Astrocyte of the spinal cord (primary cell): ENCODE measurements at regions not wholly inside any gene's neighbourhood (a gene's known extent, or its start where the extent isn't known, plus 50 kb on each side); places are given as distances from the start of the nearest gene placed in this dataset.
"Not testable (repeated sequence)": the region's sequence is repeated elsewhere in the genome, so short reads cannot be mapped to it uniquely, and the experiment has no call there.

ENCODE experiments used
- DNase-seq: peaks from one replicate; pipeline ENCODE4 v3.0.0; 2011; ENCODE audit warnings: low read depth, low spot score
- H3K4me3 ChIP-seq: 2 replicates; pipeline ENCODE4 v1.5.1; 2011; ENCODE audit warnings: low read depth, mild to moderate bottlenecking, low read length, moderate library complexity
- in situ Hi-C: cut with HindIII; loops from 2 replicates; pipeline ENCODE4 v1.10.0; 2017; ENCODE audit warnings: low sequenced_read_pairs
- TF ChIP-seq, protein P1 (sequence below): IDR thresholded peaks from 2 replicates; pipeline ENCODE4 v1.5.1; 2012; ENCODE audit warnings: low read depth, mild to moderate bottlenecking, low read length, inconsistent platforms

DNA sequence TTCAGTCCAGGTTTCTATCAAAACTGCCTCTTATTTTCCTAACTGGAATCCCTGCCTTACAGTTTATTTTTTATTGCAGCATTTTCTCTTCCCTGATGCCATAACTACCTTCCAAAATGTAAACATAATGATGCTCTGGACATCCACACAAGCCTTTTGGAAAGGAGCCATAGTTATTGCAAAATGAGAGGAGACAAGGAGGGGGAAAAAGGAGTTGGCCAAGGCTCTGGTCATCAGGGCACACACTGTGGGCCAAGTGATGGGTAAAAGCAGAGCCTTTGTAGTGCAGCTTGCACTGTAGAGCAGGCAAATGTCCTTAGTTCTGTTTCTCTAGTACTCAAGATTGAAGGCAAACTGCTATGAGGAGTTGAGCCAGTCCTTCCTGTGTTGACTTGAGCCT, 289.3 kb upstream of the MTPN start:
- TF ChIP-seq, protein P1, sequence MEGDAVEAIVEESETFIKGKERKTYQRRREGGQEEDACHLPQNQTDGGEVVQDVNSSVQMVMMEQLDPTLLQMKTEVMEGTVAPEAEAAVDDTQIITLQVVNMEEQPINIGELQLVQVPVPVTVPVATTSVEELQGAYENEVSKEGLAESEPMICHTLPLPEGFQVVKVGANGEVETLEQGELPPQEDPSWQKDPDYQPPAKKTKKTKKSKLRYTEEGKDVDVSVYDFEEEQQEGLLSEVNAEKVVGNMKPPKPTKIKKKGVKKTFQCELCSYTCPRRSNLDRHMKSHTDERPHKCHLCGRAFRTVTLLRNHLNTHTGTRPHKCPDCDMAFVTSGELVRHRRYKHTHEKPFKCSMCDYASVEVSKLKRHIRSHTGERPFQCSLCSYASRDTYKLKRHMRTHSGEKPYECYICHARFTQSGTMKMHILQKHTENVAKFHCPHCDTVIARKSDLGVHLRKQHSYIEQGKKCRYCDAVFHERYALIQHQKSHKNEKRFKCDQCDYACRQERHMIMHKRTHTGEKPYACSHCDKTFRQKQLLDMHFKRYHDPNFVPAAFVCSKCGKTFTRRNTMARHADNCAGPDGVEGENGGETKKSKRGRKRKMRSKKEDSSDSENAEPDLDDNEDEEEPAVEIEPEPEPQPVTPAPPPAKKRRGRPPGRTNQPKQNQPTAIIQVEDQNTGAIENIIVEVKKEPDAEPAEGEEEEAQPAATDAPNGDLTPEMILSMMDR = no peak
- no peak for DNase-seq
- H3K4me3 ChIP-seq = no peak overlapping the region
- in situ Hi-C loops = no loop called here

DNA sequence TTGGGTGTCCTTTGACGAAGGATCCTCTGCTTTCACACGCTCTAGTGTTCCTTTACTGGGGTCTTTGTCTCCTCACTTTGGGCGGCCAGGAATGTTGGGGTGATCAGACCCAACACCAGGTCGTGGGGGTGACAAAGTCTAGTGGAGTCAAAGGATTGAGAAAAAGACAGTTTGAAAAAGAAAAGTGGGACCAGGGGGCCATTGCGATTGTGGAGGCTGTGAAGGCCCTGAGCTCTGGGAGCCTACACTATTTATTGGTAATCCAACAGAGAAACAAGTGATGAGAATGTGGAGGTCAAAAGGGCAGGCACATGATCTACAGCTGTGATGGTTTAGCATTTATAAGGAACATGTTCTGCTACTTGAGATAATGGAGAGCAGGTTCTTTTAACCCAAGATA, 287.1 kb upstream of the MTPN start:
- H3K4me3 ChIP-seq, in situ Hi-C loops, DNase-seq: not testable (repeated sequence)

DNA sequence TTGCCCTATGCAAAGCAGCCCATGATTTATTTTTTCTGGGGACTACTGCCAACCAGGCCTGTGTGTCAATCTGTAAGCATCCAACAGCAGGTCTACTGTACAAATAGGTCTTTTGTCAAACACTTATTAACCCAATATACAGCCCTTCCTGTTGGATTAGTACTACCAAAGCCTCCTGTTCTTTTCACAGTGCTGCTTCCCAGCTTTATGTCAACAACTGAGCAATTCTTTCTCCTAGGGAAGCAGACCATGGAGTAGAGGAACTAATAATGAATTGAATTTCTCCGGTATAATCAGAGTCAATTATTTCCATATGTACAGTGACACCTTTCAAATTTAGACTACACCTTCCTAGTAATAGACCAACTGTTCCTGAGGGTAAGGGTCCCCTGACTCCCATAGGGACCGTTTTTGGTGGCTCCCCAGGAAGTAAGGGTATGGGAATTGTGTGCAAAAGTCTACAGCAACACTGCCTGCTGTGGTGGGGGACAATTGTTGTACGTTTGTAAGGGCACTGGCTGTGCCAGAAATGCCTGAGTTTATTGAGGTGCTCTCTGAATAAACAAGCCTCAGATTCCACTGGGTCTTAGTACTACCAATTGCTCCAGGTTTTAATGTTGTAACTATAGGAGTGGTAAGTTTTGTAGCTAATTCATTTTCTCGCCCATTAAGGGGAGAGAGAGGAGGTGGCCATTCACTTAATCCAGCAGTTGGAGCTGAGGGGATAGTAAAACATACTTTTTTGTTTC, 286.1 kb upstream of the MTPN start:
- in situ Hi-C loops, DNase-seq, H3K4me3 ChIP-seq: not testable (repeated sequence)

DNA sequence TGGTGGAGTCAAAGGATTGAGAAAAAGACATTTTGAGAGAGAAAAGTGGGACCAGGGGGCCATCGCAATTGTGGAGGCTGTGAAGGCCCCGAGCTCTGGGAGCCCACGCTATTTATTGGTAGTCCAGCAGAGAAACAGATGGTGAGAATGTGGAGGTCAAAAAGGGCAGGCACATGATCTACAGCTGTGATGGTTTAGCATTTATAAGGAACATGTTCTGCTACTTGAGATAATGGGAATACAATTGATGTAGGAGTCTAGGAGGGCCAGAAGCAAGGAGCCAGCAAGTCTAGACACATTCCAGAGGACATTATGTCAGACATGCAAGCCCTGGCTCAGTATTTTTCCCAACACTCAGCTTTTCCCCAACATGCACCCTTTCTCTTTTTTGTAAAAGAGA, 283.4 kb upstream of the MTPN start:
- in situ Hi-C loops, H3K4me3 ChIP-seq, DNase-seq: not testable (repeated sequence)

DNA sequence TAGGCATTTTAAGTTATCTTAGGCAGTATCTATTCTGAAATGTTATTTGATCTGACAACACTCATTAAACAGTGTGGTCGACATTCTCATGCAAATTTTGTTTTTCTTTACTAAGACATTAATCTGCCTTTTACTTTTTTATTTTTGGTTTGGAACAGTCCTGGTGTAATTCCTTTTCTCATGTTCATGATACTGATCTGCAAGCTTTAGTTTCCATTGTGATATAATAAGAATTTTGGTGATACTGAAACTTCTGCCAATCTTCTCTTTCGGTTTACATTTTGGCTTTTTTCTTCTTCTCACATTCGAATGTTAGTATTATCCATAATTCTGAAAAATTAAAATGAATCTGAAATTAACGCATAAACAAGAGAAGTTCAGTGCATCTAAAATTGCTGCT, 281.9 kb upstream of the MTPN start:
- TF ChIP-seq, protein P1 = no peak
- H3K4me3 ChIP-seq = no peak overlapping the region
- DNase-seq = no peak
- in situ Hi-C loops = no loop called here

DNA sequence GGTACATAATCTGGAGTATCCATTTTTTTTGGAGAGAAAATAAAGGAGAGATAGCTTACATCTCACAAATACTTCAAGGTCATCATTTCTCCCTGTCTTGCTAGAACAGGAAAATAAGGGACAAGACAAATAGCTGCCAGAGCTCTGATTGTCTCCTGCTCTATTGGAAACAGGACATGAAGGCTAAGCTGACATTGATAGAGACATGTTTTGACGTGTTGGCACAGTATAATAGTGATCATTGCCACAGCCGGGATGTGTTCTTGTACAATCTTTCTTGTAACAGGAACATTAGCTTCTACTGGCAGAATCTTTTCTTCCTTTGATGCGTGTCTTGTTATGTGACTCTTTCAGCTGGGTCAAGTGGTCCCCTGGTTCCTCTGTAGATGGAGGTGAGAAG, 279.3 kb upstream of the MTPN start:
- in situ Hi-C loops = no loop called here
- TF ChIP-seq, protein P1 = no peak
- DNase-seq = no peak
- H3K4me3 ChIP-seq = no peak overlapping the region

DNA sequence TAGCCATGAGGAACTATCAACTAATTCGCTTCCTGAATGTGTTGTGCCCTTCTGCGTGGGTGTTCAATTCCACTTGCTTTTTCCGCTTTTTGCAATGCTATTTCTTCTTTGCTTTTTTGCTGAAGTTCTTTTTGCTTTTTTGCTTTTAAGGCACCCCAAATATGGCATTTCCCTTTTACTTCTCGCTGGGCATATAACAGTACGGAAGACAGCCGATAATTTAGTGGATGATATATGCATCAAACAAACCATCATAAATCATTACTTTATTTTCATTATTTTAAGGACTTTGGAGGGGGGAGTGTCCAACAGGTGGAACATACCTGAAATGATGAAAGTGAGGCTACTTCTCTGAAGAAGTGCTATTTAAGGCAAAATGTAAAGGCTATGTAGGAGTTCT, 277.0 kb upstream of the MTPN start:
- TF ChIP-seq, protein P1 = no peak

DNA sequence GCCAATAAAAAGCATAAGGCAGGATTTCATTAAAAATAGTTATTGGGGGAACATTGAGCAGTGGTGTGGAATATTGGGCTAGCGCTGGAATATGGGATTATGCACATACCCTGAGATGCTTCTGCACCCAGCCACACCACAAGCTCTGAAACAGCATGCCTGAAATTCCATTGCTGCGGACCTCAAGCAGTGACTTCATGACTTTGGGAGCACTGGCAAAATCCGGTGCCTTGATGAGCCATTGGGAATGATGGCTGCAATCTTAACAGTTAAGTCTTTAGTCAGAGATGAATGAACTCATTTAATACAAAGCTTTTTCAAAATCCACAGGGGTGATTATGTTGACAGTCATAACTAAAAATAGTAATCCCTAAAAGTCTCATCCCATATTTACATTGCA, 274.7 kb upstream of the MTPN start:
- DNase-seq = no peak
- in situ Hi-C loops = no loop called here
- TF ChIP-seq, protein P1 = no peak

More for the DNA sequence above, 277.0 kb upstream of the MTPN start:
- H3K4me3 ChIP-seq = no peak overlapping the region
- no peak for DNase-seq
- in situ Hi-C loops = no loop called here

More for the DNA sequence above, 274.7 kb upstream of the MTPN start:
- no peak overlapping the region for H3K4me3 ChIP-seq
